ENCODE measurements at regions not wholly inside any gene's neighbourhood (a gene's known extent, or its start where the extent isn't known, plus 50 kb on each side); places are given as distances from the start of the nearest gene placed in this dataset.

DNA sequence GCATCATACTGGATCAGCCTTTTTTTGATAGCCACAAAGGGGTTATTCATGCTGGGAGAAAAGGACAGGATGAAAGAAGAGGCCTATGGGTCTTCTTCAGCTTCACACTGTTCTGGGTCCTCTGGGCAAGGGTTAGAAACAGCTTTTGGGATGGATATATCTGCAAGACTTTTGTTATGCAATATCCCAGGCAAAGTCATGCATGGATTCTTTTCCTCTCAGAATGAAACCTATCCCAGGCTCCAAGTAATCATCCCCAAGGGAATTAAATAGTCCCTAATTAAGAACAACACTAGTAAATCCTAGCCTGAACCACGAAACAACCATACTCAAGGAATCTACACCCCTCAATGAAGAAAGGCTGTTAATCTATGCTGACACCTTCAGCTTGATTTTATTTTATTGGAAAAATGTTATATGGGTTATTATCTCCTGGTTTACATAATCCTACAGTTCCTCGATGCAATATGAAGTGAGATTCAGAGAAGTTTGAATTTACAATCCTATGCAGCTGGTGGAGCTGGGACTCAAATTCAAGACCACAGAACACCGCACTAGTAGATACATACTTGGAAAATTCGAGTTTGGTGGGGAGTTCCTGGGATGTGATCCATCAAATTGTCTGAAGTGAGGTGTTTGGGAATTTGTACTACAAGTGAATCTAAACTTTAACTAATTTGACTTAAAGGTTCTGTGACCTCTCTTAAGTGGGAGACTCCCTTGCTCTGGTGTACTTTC lies 338.6 kb downstream of the TBX15 start:
- H3K4me1 ChIP-seq: no peaks in the 10 kb centered on the region
- no peak overlapping the region for H3K4me3 ChIP-seq
- intact Hi-C loops (cut with DNase I): no loop called here
- TF ChIP-seq POLR2A (IDR thresholded peaks at IDR 0.05) (no peak), CTCF (IDR thresholded peaks at IDR 0.05) (no peak)
- H3K27me3 ChIP-seq: no peaks in the 10 kb centered on the region
- DNase-seq: no peak
- no peaks in the 10 kb centered on the region for H3K36me3 ChIP-seq
- H3K9me3 ChIP-seq: no peaks in the 10 kb centered on the region
- no peak overlapping the region for H3K27ac ChIP-seq
- 44 to 55% methylated on average over 4 of the region's 4 CpGs for WGBS, 2 donors

- intact Hi-C loops (cut with DNase I): no loop called here
- Histone ChIP-seq H3K4me3 (no peak overlapping the region), H3K27me3 (no peaks in the 10 kb centered on the region), H3K27ac (no peak overlapping the region), H3K4me1 (no peaks in the 10 kb centered on the region), H3K9me3 (peaks cover 0 to 11% (median 0%) of the 10 kb centered on the region in 3 donors), H3K36me3 (no peaks in the 10 kb centered on the region)
- DNase-seq: no peak
- TF ChIP-seq POLR2A (IDR thresholded peaks at IDR 0.05): no peak
- no peak for TF ChIP-seq CTCF (IDR thresholded peaks at IDR 0.05)
Measured at GRCh38 chr1:118636004-118636403, 352.1 kb downstream of the TBX15 start.

GRCh38 chr1:118627435-118627834 lies 360.7 kb downstream of the TBX15 start:
- intact Hi-C loops (cut with DNase I): no loop called here
- WGBS, 2 donors: 71 to 75% methylated on average over 2 of the region's 2 CpGs
- no peak overlapping the region for H3K4me3 ChIP-seq

DNA sequence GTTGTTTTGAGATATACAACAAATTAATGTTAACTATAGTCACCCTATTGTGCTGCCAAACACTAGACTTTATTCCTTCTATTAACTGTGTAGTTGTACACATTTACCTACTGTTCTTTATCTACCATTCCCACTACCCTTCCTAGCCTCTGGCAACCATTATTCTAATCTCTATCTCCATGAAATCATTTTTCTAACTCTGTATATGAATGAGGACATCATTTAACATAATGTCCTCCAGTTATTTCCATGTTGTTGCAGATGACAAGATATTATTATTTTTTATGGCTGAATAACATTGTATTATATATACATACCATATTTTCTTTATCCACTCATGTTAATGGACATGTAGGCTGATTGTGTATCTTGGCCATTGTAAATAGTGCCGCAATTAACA lies 366.3 kb downstream of the TBX15 start:
- no peak for DNase-seq
- 73 to 75% methylated on average over 1 of the region's 1 CpG for WGBS, 2 donors
- intact Hi-C loops (cut with DNase I): no loop called here
- no peak overlapping the region for H3K4me3 ChIP-seq
- no peaks in the 10 kb centered on the region for H3K36me3 ChIP-seq
- H3K9me3 ChIP-seq: no peaks in the 10 kb centered on the region
- TF ChIP-seq CTCF (IDR thresholded peaks at IDR 0.05) (no peak), POLR2A (IDR thresholded peaks at IDR 0.05) (no peak)
- no peaks in the 10 kb centered on the region for H3K4me1 ChIP-seq
- no peak overlapping the region for H3K27ac ChIP-seq
- no peaks in the 10 kb centered on the region for H3K27me3 ChIP-seq

More at GRCh38 chr1:118627435-118627834, 360.7 kb downstream of the TBX15 start:
- no peaks in the 10 kb centered on the region for H3K27me3 ChIP-seq
- no peak overlapping the region for H3K27ac ChIP-seq
- no peaks in the 10 kb centered on the region for H3K4me1 ChIP-seq
- no peaks in the 10 kb centered on the region for H3K9me3 ChIP-seq
- no peaks in the 10 kb centered on the region for H3K36me3 ChIP-seq
- no peak for DNase-seq
- TF ChIP-seq CTCF (IDR thresholded peaks at IDR 0.05) (no peak), POLR2A (IDR thresholded peaks at IDR 0.05) (no peak)

GRCh38 chr1:118618618-118619340 lies 369.4 kb downstream of the TBX15 start:
- TF ChIP-seq POLR2A (IDR thresholded peaks at IDR 0.05): no peak
- no peak for TF ChIP-seq CTCF (IDR thresholded peaks at IDR 0.05)
- 71 to 75% methylated on average over 2 of the region's 3 CpGs for WGBS, 2 donors
- Histone ChIP-seq H3K4me1 (no peaks in the 10 kb centered on the region), H3K4me3 (no peak overlapping the region), H3K9me3 (no peaks in the 10 kb centered on the region), H3K36me3 (no peaks in the 10 kb centered on the region), H3K27me3 (no peaks in the 10 kb centered on the region), H3K27ac (no peak overlapping the region)
- DNase-seq: no peak
- intact Hi-C loops (cut with DNase I): no loop called here

Measured in esophagus squamous epithelium (tissue), 5 donors.